NCI-H1092 (cell line): ENCODE measurements at regions not wholly inside any gene's neighbourhood (a gene's known extent, or its start where the extent isn't known, plus 50 kb on each side); places are given as distances from the start of the nearest gene placed in this dataset.
"Not testable (repeated sequence)": the region's sequence is repeated elsewhere in the genome, so short reads cannot be mapped to it uniquely, and the experiment has no call there.

Experiments
- DNase-seq: peaks from one replicate; lab custom pipeline; 2025; lab: John Stamatoyannopoulos, UW

- DNase-seq = not testable (repeated sequence)
Measured at GRCh38 chr3:16077146-16077545, 97.3 kb upstream of the GALNT15 start.

GRCh38 chr3:16077681-16078080 is 96.8 kb upstream of the GALNT15 start:
- DNase-seq = not testable (repeated sequence)

DNA sequence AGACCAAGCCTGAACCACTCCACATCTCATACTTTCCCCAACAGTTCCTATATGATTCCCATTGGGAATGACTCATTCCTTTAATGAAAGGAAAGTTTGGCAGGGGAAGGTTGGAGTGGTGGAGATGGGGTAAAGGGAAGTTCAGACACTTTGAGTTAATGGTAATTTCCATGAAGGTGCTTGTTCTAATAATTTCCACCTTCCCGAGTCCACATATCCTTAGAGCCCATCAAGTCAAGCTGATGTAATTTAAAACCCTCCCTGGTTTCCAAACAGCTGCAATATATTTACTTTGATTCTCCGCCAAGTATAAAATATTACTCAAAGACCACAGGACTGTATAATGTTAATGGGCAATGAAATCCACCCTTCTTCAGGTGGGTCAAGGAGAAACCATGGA is 95.0 kb upstream of the GALNT15 start:
- no peak for DNase-seq

DNA sequence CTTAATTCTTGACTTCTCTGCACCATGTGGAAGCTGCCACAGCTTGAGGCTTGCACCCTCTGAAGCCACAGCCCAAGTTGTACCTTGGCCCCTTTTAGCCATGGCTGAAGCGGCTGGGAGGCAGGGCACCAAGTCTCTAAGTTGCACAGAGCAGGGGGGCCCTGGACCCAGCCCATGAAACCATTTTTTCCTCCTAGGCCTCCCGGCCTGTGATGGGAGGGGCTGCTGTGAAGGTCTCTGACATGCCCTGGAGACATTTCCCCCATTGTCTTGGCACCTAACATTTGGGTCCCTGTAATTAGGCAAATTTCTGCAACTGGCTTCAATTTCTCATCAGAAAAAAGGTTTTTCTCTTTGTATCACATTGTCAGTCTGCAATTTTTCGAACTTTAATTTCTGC is 92.8 kb upstream of the GALNT15 start:
- DNase-seq = no peak

GRCh38 chr3:16084887-16085286 is 89.6 kb upstream of the GALNT15 start:
- DNase-seq = no peak

DNA sequence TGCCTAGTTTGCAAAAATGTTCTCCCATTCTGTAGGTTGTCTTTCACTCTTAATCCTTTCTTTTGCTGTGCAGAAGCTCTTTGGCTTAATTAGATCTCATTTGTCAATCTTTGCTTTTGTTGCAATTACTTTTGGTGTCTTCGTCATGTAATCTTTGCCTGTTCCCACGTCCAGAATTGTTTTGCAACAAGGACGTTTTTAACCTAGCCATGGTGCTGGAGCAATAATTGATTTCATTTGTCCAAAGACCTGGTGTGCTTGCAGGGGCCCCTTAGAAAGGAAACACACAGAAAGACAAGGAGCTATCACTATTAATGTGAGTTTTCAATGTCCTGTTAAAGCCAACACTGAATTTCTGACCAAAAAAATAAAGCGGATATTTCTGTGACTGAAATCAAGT is 89.1 kb upstream of the GALNT15 start:
- no peak for DNase-seq

DNA sequence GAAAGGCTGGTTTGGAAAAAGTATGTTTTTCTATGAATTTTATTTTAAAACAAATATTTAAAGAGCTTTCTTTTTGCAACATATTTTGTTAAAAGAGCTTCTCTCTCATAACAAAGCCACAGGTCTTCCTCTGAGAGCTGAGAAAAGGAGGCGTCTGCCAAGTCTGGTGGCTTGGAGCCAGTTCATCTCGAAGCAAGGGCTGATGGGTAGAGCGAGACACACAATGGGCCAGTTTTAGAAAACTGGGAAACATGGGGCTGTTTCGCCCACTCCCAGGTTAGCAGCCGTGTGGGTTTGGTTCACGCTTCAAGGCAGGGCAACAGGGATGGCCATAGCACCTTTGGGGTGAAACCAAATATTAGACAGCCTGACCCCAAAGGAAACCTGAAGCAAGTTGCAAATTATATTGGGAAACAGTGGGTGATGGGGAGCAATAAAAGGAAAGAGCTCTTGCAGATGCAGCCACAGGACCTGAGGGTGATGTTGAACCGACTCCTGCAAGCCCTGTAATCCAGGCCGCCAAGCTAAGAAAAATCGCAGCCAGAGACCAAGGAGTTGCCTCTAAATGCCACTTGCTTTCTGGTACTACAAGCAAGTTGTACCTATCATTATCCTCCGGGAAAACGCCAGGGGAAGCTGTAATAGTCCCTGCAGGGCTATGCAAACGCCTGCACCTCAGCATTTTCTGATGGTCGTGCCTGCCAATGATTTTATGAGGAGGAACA is 88.4 kb upstream of the GALNT15 start:
- peak; percentile 22 for DNase-seq

GRCh38 chr3:16086690-16087089 is 87.8 kb upstream of the GALNT15 start:
- DNase-seq = no peak

GRCh38 chr3:16088496-16088895 is 86.0 kb upstream of the GALNT15 start:
- DNase-seq = no peak

- no peak for DNase-seq
Measured at GRCh38 chr3:16089521-16089920, 85.0 kb upstream of the GALNT15 start.

DNA sequence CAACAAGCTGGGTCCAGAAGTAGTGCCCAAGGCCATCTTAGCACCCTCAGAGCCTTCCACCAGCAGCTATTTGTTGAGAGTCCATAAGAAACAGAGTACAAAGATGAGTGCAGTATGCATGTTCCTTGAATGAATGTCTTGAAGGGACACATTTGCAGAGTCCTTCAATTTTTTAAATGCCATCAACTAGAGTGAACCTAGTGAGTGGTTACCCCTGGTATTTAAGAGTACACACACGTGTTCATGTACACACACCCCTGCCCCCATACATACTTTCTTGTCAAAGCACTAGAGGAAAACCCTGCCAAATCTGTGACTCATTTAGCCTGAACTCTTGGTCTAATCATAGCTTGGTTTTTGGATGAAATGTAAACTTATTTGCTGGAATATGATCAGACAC is 84.5 kb upstream of the GALNT15 start:
- DNase-seq = no peak

- no peak for DNase-seq
Measured at GRCh38 chr3:16090706-16091105, 83.8 kb upstream of the GALNT15 start.

- DNase-seq = no peak
Measured at GRCh38 chr3:16092923-16093322, 81.6 kb upstream of the GALNT15 start.

DNA sequence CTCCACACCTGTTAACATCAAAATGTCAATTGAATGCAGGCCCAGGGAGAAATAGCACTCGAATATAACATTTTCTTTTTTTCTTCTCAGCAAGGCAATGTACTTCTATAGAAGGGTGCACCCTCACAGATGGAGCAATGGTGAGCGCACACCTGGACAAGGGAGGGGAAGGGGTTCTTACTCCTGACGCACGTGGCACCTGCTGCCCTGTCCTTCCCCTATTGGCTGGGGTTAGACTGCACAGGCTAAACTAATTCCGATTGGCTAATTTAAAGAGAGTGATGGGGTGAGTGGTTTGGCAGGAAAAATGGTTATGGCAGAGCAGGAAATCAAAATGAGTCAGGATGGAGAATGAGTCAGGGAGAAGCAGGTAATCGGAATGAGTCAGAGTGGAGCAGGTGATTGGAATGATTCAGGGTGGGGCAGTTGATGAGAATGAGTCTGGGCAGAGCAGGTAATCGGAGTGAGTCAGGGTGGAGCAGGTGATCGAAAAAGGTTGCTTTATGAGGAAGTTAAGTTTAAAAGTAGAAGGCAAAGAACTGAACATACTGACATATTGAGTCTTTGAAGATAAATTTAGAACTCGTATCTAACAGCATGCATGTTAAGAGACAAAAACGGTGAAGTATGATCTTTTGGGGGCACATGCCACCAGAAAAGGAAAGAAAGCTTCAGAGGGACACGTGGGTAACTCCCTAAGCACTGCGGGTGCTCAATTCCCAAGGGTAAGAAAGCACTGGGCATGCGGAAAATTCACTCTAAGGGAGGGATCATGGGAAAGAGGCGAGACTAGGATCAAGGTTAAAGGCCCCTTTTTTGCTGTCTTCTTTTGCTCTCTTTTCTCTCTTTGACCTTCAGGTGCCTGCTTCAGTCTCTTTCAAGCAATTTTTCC is 72.9 kb upstream of the GALNT15 start:
- no peak for DNase-seq

DNA sequence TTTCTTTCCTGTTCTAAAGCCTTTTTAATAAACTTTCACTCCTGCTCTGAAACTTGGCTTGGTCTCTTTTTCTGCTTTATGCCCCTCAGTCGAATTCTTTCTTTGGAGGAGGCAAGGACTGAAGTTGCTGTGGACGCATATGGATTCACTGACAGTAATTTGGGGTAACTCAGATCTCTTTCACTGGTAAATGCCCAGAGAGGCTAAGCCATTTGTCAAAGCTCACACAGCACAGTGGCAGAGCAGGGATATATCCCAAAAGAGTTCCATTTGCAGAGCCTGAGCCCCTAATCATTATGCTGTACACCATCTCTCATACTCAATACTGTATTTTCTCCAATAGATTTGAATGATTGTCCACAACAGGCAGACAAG is 72.3 kb upstream of the GALNT15 start:
- no peak for DNase-seq

DNA sequence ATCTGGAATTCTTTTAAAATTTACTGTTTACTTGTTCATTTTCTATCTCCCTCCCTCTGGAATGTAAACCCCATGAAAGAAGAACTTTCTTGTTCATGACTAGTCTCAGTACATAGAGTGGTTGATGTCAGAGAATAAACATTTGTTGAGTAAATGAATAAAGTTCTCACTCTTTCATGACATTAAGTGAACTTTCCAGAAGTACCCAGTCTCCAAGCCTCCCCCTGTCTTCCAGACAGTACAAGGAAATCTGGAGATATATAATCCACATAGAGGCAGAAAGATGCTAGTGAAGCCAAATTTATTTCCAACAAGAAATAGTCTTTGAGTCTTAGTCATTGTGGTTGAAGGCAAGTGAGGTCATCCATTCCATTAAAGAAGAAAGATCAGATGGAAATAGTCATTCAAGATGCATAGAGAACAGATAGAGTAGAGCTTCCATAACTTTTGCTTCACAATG is 71.5 kb upstream of the GALNT15 start:
- DNase-seq = no peak

DNA sequence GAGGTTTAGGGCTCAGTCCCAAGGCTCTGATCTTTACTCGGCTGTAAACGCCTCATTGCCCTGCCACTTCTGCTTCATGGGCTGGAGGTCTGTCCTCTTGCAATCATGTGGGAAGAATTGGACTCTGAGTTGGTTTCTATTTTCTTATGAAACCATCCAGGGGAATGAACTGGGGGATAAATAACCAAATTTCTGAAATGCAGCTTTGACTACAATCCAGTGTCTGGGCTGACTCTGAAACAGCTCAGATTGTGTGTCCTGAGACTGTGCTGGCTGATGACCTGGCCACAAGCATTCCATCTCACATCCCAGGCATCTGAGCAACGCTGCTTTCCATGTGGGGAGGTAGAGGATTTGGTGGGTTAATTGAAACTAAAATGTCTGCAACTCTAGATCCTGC is 71.0 kb upstream of the GALNT15 start:
- DNase-seq = no peak

DNA sequence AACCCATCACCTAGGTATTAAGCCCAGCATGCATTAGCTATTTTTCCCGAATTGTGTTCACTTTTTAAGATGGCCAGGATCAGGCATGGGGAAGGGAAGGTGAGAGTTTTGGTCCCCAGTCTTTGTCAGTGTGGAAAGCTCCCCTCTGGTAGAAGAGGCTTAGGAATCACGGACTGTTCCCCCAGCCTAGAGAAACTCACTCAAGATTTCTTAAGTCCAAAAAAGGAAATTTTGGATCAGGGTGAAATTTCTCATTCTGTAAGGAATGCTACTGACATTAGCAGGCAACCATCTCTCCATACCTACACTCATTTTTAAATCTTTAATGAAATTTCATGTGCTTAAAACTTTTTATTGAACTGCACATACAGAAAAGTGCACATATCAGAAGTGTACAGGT is 70.3 kb upstream of the GALNT15 start:
- DNase-seq = no peak

GRCh38 chr3:16106050-16106449 is 68.4 kb upstream of the GALNT15 start:
- DNase-seq = no peak

GRCh38 chr3:16108424-16108823 is 66.1 kb upstream of the GALNT15 start:
- DNase-seq = no peak

DNA sequence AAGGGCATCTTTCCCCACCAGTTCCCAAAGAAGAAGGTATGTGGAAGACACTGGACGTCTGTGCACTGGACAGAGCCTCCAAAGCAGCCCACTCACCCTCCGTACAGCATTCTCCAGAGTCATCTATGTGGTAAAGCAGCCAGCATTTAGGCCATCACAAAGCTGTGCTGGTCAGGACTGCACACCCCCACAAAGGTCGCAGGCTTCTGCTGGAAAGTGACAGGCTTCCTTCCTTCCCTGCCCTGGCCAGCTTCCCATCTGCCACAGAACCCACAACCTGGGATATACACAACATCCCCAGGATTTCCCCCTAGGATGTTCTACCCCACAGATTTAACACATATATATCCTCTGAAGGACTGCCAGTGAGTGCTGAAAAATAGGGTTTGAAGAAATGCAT is 64.6 kb upstream of the GALNT15 start:
- DNase-seq = no peak

DNA sequence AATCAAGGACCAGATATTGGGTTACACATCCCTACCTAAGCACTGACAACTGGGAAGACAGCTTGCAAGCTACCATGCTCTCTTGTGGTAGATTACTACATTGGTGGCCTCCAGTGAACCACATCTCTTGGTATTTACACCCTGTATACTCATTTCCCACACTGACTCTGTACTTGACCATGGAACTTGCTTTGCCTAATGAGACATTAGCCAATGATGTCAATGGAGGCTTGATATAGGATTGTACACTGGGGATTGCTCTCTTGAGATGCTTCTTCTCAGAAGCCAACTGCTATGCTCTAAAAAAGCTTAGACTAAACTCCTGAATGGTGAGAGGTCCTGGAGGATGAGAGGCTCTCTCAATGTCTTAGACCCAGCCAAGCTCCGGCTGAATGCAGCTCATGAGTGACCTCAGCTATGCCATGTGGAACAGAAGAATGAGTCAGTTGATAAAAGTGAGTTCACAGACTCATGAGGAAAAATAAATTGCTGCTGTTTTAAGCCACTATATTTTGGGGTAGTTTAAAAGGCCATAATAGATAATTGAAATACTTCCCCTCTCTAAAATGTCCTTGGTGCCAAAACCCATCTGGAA is 61.5 kb upstream of the GALNT15 start:
- DNase-seq = no peak

DNA sequence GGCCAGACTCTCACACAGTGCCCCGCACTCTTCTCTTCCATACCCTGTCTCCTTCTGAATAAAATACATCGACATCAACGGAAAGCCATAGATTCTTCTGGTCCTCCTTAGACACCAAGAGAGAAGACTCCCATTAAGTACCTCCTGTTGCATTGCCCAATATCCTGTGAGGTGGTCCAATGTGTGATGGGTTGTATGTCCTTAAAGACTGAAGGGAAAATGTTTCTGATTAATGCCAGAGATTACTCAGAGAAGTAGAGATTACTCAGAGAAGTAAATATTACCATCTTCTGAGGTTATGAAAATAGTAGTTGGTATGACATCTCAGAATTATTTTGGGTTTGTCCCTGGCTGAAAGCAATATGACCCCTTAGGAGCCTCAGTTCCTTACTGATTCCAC is 60.8 kb upstream of the GALNT15 start:
- DNase-seq = no peak
